ENCODE measurements at regions not wholly inside any gene's neighbourhood (a gene's known extent, or its start where the extent isn't known, plus 50 kb on each side); places are given as distances from the start of the nearest gene placed in this dataset.

DNA sequence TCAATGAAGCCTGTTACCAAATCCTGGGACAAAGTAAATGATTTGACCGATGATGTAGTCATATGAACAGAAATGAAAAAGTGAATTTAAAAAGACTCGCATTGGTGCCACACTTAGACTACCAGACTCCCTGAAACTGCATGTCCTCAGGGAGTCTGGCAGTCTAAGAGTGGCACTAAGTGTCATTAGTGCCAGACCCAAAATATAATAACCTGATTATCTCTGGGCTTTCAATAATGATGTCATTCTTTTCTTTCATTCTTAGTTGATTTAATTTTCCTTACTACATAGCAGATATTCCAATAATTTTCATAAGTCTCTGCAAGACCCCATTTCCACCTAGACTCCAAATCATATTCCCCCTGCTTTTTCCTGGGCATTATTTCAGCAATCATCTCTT, 59.0 kb downstream of the OR2K2 start:
- TF ChIP-seq, protein P1, sequence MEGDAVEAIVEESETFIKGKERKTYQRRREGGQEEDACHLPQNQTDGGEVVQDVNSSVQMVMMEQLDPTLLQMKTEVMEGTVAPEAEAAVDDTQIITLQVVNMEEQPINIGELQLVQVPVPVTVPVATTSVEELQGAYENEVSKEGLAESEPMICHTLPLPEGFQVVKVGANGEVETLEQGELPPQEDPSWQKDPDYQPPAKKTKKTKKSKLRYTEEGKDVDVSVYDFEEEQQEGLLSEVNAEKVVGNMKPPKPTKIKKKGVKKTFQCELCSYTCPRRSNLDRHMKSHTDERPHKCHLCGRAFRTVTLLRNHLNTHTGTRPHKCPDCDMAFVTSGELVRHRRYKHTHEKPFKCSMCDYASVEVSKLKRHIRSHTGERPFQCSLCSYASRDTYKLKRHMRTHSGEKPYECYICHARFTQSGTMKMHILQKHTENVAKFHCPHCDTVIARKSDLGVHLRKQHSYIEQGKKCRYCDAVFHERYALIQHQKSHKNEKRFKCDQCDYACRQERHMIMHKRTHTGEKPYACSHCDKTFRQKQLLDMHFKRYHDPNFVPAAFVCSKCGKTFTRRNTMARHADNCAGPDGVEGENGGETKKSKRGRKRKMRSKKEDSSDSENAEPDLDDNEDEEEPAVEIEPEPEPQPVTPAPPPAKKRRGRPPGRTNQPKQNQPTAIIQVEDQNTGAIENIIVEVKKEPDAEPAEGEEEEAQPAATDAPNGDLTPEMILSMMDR (IDR thresholded peaks at IDR 0.05): no peak
- TF ChIP-seq POLR2A (IDR thresholded peaks at IDR 0.05): no peak
